Ascending aorta (tissue), 2 donors: ENCODE measurements at regions not wholly inside any gene's neighbourhood (a gene's known extent, or its start where the extent isn't known, plus 50 kb on each side); places are given as distances from the start of the nearest gene placed in this dataset.

Source experiments
- DNase-seq, 2 donors: peaks; one replicate each; pipeline ENCODE4 v3.0.0-alpha.2; 2019; ENCODE audit warnings: low spot score in 2 of 2
- H3K27ac ChIP-seq, 2 donors: fragments of 200-600 bp; sonication (generic); one replicate each; pipeline ENCODE4 v1.5.1; 2016 to 2017; ENCODE audit warnings: mild to moderate bottlenecking in 1 of 2
- H3K27me3 ChIP-seq: fragments of 200-600 bp; sonication (generic); one replicate; pipeline ENCODE4 v1.5.1; 2017
- H3K36me3 ChIP-seq, 2 donors: fragments of 200-600 bp; sonication (generic); one replicate each; pipeline ENCODE4 v1.5.1; 2016
- H3K4me1 ChIP-seq, 2 donors: fragments of 200-600 bp; sonication (generic); one replicate each; pipeline ENCODE4 v1.5.1; 2016 to 2017; ENCODE audit warnings: mild to moderate bottlenecking in 1 of 2
- H3K4me3 ChIP-seq, 2 donors: fragments of 200-600 bp; sonication (generic); one replicate each; pipeline ENCODE4 v1.5.1; 2016 to 2017; ENCODE audit warnings: mild to moderate bottlenecking in 1 of 2
- H3K9me3 ChIP-seq, 2 donors: fragments of 200-600 bp; sonication (generic); one replicate each; pipeline ENCODE4 v1.5.1; 2016
- intact Hi-C: fragments of 100-400 bp; cut with DNase I; formaldehyde crosslinking; loops from one replicate; pipeline ENCODE4 v1.15.1; 2023
- TF ChIP-seq, protein P1 (sequence below), 3 experiments: fragments of 200-600 bp in 2 of 3; fragments of 450-650 bp in 1 of 3; sonication (generic) in 2 of 3; IDR thresholded peaks; one replicate each; pipeline ENCODE4 v1.5.1; 2016 to 2019; ENCODE audit warnings: antibody characterized with exemption in 3 of 3, mild to moderate bottlenecking in 1 of 3, moderate library complexity in 1 of 3

DNA sequence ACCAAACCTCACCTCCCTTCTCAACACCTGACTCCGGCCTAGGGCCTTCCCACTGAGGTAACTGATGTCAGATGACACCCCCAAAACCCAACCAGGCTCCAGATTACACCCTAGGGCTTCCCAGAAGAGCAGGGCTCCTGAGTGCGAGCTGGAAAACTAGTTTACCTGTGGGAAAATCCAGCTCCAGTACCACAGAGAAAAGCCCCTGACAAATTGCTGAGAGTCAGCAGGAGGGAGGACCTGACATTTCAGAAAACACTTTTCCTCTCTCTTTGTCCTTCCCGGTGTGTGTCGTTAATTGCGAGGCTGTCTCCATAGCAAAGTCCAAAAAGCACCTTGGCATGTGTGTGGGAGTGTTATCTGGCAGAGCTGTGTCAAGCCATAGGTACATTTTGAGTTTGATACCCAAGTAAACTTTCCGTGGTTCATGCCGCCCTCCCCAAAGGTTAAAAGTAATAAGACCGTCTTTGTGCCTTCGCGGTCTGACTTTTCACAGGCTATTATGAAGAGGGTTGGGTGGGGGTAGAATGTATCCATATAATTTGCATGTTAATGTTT is 79.8 kb upstream of the FNDC3B start:
- H3K9me3 ChIP-seq: no peaks in the 10 kb centered on the region
- TF ChIP-seq, protein P1, sequence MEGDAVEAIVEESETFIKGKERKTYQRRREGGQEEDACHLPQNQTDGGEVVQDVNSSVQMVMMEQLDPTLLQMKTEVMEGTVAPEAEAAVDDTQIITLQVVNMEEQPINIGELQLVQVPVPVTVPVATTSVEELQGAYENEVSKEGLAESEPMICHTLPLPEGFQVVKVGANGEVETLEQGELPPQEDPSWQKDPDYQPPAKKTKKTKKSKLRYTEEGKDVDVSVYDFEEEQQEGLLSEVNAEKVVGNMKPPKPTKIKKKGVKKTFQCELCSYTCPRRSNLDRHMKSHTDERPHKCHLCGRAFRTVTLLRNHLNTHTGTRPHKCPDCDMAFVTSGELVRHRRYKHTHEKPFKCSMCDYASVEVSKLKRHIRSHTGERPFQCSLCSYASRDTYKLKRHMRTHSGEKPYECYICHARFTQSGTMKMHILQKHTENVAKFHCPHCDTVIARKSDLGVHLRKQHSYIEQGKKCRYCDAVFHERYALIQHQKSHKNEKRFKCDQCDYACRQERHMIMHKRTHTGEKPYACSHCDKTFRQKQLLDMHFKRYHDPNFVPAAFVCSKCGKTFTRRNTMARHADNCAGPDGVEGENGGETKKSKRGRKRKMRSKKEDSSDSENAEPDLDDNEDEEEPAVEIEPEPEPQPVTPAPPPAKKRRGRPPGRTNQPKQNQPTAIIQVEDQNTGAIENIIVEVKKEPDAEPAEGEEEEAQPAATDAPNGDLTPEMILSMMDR (IDR thresholded peaks at IDR 0.05): no peak
- H3K27me3 ChIP-seq: no peaks in the 10 kb centered on the region
- no peak for DNase-seq
- H3K4me3 ChIP-seq: no peak overlapping the region
- no peaks in the 10 kb centered on the region for H3K4me1 ChIP-seq
- no peak overlapping the region for H3K27ac ChIP-seq
- H3K36me3 ChIP-seq: no peaks in the 10 kb centered on the region
- intact Hi-C loops: no loop called here

DNA sequence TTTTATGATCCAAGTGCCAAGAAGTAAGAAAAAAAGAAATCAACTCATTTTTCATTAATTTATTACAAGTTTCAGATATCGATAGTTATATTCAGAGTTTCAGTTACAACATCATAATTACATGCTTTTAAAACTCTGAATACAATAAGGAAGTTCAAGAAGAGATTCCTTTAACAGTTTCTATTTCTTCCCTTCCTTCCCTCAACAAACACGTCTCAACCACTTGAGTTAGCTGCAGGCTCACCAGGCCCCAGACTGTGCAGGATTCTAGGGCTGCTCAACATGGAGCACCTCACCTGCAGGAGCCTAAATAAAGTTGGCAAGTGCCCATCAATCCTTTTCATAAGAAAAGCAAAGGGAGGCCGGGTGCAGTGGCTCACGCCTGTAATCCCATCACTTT is 79.2 kb upstream of the FNDC3B start:
- no peaks in the 10 kb centered on the region for H3K36me3 ChIP-seq
- no peak for DNase-seq
- no peak overlapping the region for H3K4me3 ChIP-seq
- H3K4me1 ChIP-seq: no peaks in the 10 kb centered on the region
- no peak overlapping the region for H3K27ac ChIP-seq
- H3K27me3 ChIP-seq: no peaks in the 10 kb centered on the region
- TF ChIP-seq, protein P1 (IDR thresholded peaks at IDR 0.05): no peak
- no peaks in the 10 kb centered on the region for H3K9me3 ChIP-seq
- intact Hi-C loops: no loop called here

DNA sequence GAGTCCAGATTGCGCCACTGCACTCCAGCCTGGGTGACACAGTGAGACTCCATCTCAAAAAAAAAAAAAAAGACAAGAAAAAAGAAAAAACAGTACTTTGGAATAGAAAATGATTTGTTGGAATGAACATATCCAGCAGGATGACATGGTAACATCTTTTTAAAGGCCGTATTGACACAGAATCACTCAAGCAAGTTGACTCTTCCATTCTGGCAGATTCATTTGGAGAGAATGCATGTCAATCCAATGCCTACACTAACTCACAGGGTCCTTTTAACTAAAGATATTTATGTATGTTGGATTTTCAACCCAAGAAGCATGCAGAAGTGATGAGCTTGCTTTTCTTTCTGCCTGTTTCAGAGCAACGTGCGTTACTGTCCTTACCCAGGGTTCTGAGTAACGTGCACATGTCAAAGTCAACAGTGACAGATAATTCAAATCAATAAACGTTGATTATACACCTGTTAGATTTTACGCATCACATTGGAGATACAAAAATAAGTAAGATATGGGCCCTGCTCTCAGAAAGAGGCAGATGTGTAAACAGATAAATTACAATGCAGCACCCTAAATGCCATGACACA is 77.1 kb upstream of the FNDC3B start:
- Histone ChIP-seq H3K4me3 (no peak overlapping the region), H3K9me3 (no peaks in the 10 kb centered on the region), H3K27ac (no peak overlapping the region), H3K27me3 (no peaks in the 10 kb centered on the region), H3K36me3 (no peaks in the 10 kb centered on the region), H3K4me1 (peaks cover 0 to 6% of the 10 kb centered on the region in 2 donors)
- no peak for DNase-seq
- TF ChIP-seq, protein P1 (IDR thresholded peaks at IDR 0.05): no peak
- intact Hi-C loops: no loop called here

DNA sequence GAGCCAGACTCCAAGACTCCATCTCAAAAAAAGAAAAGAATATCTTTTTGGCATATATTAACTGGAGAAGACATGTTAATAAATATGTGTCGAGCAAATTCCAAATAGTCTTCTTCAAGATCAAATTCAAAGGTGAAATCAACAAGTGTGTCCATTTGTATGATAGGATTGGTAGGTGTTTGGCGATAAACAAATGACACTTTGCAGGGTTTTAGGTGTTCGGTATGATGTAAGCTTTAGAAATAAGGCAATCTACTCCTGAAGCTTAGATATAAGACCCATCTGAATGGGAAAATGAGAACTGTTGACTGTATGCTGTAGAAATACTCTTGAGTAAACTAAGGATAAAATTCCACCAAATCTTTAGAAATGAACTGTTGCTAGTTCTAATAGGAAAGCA is 75.8 kb upstream of the FNDC3B start:
- intact Hi-C loops: no loop called here
- peaks cover 0 to 8% of the 10 kb centered on the region in 2 donors for H3K4me1 ChIP-seq
- H3K9me3 ChIP-seq: no peaks in the 10 kb centered on the region
- no peak overlapping the region for H3K4me3 ChIP-seq
- H3K27ac ChIP-seq: no peak overlapping the region
- DNase-seq: no peak
- H3K27me3 ChIP-seq: no peaks in the 10 kb centered on the region
- H3K36me3 ChIP-seq: no peaks in the 10 kb centered on the region
- TF ChIP-seq, protein P1 (IDR thresholded peaks at IDR 0.05): no peak

DNA sequence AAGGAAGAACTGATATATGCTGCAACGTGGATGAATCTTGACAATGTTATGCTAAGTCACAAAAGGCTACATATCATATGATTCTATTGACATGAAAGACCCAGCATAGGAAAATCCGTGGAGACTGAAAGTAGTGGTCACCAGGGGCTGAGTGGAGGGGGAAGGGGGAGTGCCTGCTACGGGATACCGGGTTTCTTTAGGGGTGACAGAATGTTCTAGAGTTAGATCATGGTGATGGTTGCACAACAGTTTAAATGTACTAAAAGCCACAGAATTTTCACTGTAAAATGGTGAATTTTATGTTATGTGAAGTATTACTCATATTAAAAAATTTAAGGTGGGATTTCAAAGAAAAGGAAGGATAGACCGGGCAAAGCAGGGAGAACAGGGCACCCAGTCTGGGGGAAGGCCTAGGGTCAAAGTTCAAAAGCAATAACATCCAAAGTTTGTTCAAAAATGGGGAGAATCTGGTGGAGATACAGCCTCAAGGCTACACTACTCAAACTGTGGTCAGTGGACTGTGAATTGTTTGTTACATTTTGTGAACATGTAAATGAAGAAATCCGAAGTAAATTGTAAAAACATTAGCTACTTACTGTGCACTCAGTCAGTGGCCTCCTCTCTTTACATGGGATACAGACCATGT is 74.2 kb upstream of the FNDC3B start:
- Histone ChIP-seq H3K36me3 (no peaks in the 10 kb centered on the region), H3K9me3 (no peaks in the 10 kb centered on the region), H3K4me1 (peaks cover 0 to 8% of the 10 kb centered on the region in 2 donors), H3K27me3 (no peaks in the 10 kb centered on the region), H3K4me3 (no peak overlapping the region), H3K27ac (no peak overlapping the region)
- DNase-seq: no peak
- intact Hi-C loops: no loop called here
- TF ChIP-seq, protein P1 (IDR thresholded peaks at IDR 0.05): no peak
